Suprapubic skin (tissue), 4 donors: ENCODE measurements at regions not wholly inside any gene's neighbourhood (a gene's known extent, or its start where the extent isn't known, plus 50 kb on each side); places are given as distances from the start of the nearest gene placed in this dataset.

Experiments
- DNase-seq, 2 donors: peaks; one replicate each; pipeline ENCODE4 v3.0.0-alpha.2; 2019; ENCODE audit warnings: low spot score in 2 of 2
- H3K27ac ChIP-seq: fragments of 200-600 bp; sonication (generic); one replicate; pipeline ENCODE4 v1.5.1; 2019
- H3K27me3 ChIP-seq: fragments of 200-600 bp; sonication (generic); one replicate; pipeline ENCODE4 v1.5.1; 2019
- H3K36me3 ChIP-seq: fragments of 200-600 bp; sonication (generic); one replicate; pipeline ENCODE4 v1.5.1; 2019
- H3K4me1 ChIP-seq: fragments of 200-600 bp; sonication (generic); one replicate; pipeline ENCODE4 v1.5.1; 2019
- H3K4me3 ChIP-seq: fragments of 200-600 bp; sonication (generic); one replicate; pipeline ENCODE4 v1.5.1; 2019; ENCODE audit warnings: mild to moderate bottlenecking
- H3K9me3 ChIP-seq: fragments of 200-600 bp; sonication (generic); one replicate; pipeline ENCODE4 v1.5.1; 2019
- CTCF ChIP-seq, 2 donors: fragments of 200-600 bp in 1 of 2; fragments of 450-650 bp in 1 of 2; sonication (generic) in 1 of 2; IDR thresholded peaks; one replicate each; pipeline ENCODE4 v1.5.1; 2016 to 2019; ENCODE audit warnings: antibody characterized with exemption in 2 of 2, mild to moderate bottlenecking in 1 of 2, moderate library complexity in 1 of 2
- EP300 ChIP-seq: sonication (generic); formaldehyde crosslinking; IDR thresholded peaks from one replicate; pipeline ENCODE4 v1.6.1; 2017; ENCODE audit warnings: antibody characterized with exemption
- POLR2A ChIP-seq, 2 donors: fragments of 450-650 bp; IDR thresholded peaks; one replicate each; pipeline ENCODE4 v1.6.1; 2017; ENCODE audit warnings: antibody characterized with exemption in 2 of 2, mild to moderate bottlenecking in 2 of 2, moderate library complexity in 2 of 2
- POLR2AphosphoS5 ChIP-seq, 3 donors: sonication (generic); formaldehyde crosslinking; IDR thresholded peaks; one replicate each; pipeline ENCODE4 v1.6.1; 2017; ENCODE audit warnings: antibody characterized with exemption in 3 of 3
- WGBS: methylation state at CpG from one replicate; pipeline ENCODE4 v1.1.5; 2018; 5-methylcytosine and 5-hydroxymethylcytosine counted together

GRCh38 chr6:27761391-27761790 is 150.8 kb downstream of the OR2B2 start:
- H3K4me1 ChIP-seq = peaks cover 6% of the 10 kb centered on the region
- H3K9me3 ChIP-seq = no peaks in the 10 kb centered on the region
- WGBS = 60% methylated on average over 7 of the region's 7 CpGs
- no peak overlapping the region for H3K4me3 ChIP-seq
- DNase-seq = no peak
- H3K36me3 ChIP-seq = no peaks in the 10 kb centered on the region
- peaks cover 34% of the 10 kb centered on the region for H3K27me3 ChIP-seq
- H3K27ac ChIP-seq = no peak overlapping the region
- TF ChIP-seq EP300 (no peak), POLR2AphosphoS5 (IDR thresholded peaks at IDR 0.05) (no peak), CTCF (IDR thresholded peaks at IDR 0.05) (no peak), POLR2A (IDR thresholded peaks at IDR 0.05) (no peak)

- no peak overlapping the region for H3K4me3 ChIP-seq
- WGBS = 64% methylated on average over 2 of the region's 2 CpGs
- TF ChIP-seq EP300 (no peak), CTCF (IDR thresholded peaks at IDR 0.05) (no peak), POLR2AphosphoS5 (IDR thresholded peaks at IDR 0.05) (no peak), POLR2A (IDR thresholded peaks at IDR 0.05) (no peak)
- no peaks in the 10 kb centered on the region for H3K9me3 ChIP-seq
- no peak for DNase-seq
- H3K36me3 ChIP-seq = no peaks in the 10 kb centered on the region
- peaks cover 34% of the 10 kb centered on the region for H3K27me3 ChIP-seq
- H3K27ac ChIP-seq = no peak overlapping the region
- H3K4me1 ChIP-seq = peaks cover 6% of the 10 kb centered on the region
Observed at GRCh38 chr6:27760464-27760863, 151.7 kb downstream of the OR2B2 start.

GRCh38 chr6:27759930-27760329 is 152.3 kb downstream of the OR2B2 start:
- Histone ChIP-seq H3K4me1 (peaks cover 6% of the 10 kb centered on the region), H3K27ac (no peak overlapping the region), H3K9me3 (no peaks in the 10 kb centered on the region), H3K4me3 (no peak overlapping the region), H3K36me3 (no peaks in the 10 kb centered on the region), H3K27me3 (peaks cover 31% of the 10 kb centered on the region)
- no peak for DNase-seq
- TF ChIP-seq POLR2AphosphoS5 (IDR thresholded peaks at IDR 0.05) (no peak), POLR2A (IDR thresholded peaks at IDR 0.05) (no peak), CTCF (IDR thresholded peaks at IDR 0.05) (no peak), EP300 (no peak)
- 67% methylated on average over 1 of the region's 1 CpG for WGBS

GRCh38 chr6:27758491-27758890 is 153.7 kb downstream of the OR2B2 start:
- 80% methylated on average over 10 of the region's 10 CpGs for WGBS

GRCh38 chr6:27757307-27757706 is 154.9 kb downstream of the OR2B2 start:
- TF ChIP-seq CTCF (IDR thresholded peaks at IDR 0.05) (no peak), POLR2AphosphoS5 (IDR thresholded peaks at IDR 0.05) (no peak), EP300 (no peak), POLR2A (IDR thresholded peaks at IDR 0.05) (no peak)
- peak overlapping the region; percentile 50 for H3K4me3 ChIP-seq
- H3K27ac ChIP-seq = no peak overlapping the region
- no peaks in the 10 kb centered on the region for H3K9me3 ChIP-seq
- no peaks in the 10 kb centered on the region for H3K36me3 ChIP-seq
- DNase-seq = no peak
- H3K4me1 ChIP-seq = peaks cover 15% of the 10 kb centered on the region
- 11% methylated on average over 16 of the region's 30 CpGs for WGBS
- peaks cover 28% of the 10 kb centered on the region for H3K27me3 ChIP-seq

More at GRCh38 chr6:27758491-27758890, 153.7 kb downstream of the OR2B2 start:
- H3K4me3 ChIP-seq = no peak overlapping the region
- H3K9me3 ChIP-seq = no peaks in the 10 kb centered on the region
- TF ChIP-seq EP300 (no peak), POLR2A (IDR thresholded peaks at IDR 0.05) (no peak), CTCF (IDR thresholded peaks at IDR 0.05) (no peak), POLR2AphosphoS5 (IDR thresholded peaks at IDR 0.05) (no peak)
- peaks cover 28% of the 10 kb centered on the region for H3K27me3 ChIP-seq
- peaks cover 14% of the 10 kb centered on the region for H3K4me1 ChIP-seq
- no peak overlapping the region for H3K27ac ChIP-seq
- no peaks in the 10 kb centered on the region for H3K36me3 ChIP-seq
- no peak for DNase-seq
